Vagina (tissue), 2 donors: ENCODE measurements at regions not wholly inside any gene's neighbourhood (a gene's known extent, or its start where the extent isn't known, plus 50 kb on each side); places are given as distances from the start of the nearest gene placed in this dataset.

Source experiments
- DNase-seq, 2 donors: peaks; one replicate each; pipeline ENCODE4 v3.0.0-alpha.2; 2017; ENCODE audit errors: extremely low spot score in 2 of 2
- H3K27ac ChIP-seq: fragments of 200-600 bp; sonication (generic); one replicate; pipeline ENCODE4 v1.5.1; 2019
- H3K27me3 ChIP-seq: fragments of 200-600 bp; sonication (generic); one replicate; pipeline ENCODE4 v1.5.1; 2019
- H3K36me3 ChIP-seq, 2 donors: fragments of 200-600 bp; sonication (generic); one replicate each; pipeline ENCODE4 v1.5.1; 2017 to 2019
- H3K4me1 ChIP-seq: fragments of 200-600 bp; sonication (generic); one replicate; pipeline ENCODE4 v1.5.1; 2019
- H3K4me3 ChIP-seq, 2 donors: fragments of 200-600 bp; sonication (generic); 1 replicate in 1 of 2; 2 replicates in 1 of 2; pipeline ENCODE4 v1.5.1; 2016 to 2019
- H3K9me3 ChIP-seq: fragments of 200-600 bp; sonication (generic); one replicate; pipeline ENCODE4 v1.5.1; 2019
- CTCF ChIP-seq, 3 experiments: fragments of 450-650 bp in 2 of 3; fragments of 200-600 bp in 1 of 3; sonication (generic) in 1 of 3; IDR thresholded peaks; one replicate each; pipeline ENCODE4 v1.5.1; 2017 to 2019; ENCODE audit warnings: antibody characterized with exemption in 3 of 3, mild to moderate bottlenecking in 2 of 3, moderate library complexity in 2 of 3
- POLR2A ChIP-seq, 2 donors: fragments of 450-650 bp; IDR thresholded peaks; one replicate each; pipeline ENCODE4 v1.6.1; 2017; ENCODE audit warnings: antibody characterized with exemption in 2 of 2, mild to moderate bottlenecking in 2 of 2, moderate library complexity in 2 of 2
- POLR2AphosphoS5 ChIP-seq, 2 donors: sonication (generic); formaldehyde crosslinking; IDR thresholded peaks; one replicate each; pipeline ENCODE4 v1.9.0; 2017; ENCODE audit warnings: antibody characterized with exemption in 2 of 2, mild to moderate bottlenecking in 2 of 2, low read depth in 1 of 2; ENCODE audit not compliant: insufficient read depth in 1 of 2
- intact Hi-C: fragments of 100-400 bp; cut with DNase I; formaldehyde crosslinking; loops from one replicate; pipeline ENCODE4 v1.15.1; 2023

DNA sequence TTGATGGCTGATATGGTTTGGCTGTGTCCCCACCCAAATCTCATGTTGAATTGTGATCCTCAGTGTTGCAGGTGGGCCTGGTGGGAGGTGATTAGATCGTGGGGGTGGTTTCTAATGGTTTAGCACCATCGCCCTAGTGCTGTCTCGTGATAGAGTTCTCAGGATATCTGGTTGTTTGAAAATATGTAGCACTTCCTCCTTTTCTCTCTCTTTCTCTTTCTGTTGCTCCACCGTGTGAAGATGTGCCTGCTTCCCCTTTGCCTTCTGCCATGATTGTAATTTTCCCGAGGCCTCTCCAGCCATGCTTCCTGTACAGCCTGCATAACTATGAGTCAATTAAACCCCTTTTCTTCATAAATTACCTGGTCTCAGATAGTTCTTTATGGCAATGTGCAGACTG, 111.6 kb downstream of the SREK1 start:
- H3K4me3 ChIP-seq = no peak overlapping the region
- no peaks in the 10 kb centered on the region for H3K36me3 ChIP-seq
- intact Hi-C loops = no loop called here
- H3K27ac ChIP-seq = no peak overlapping the region
- H3K4me1 ChIP-seq = no peaks in the 10 kb centered on the region
- no peak for DNase-seq
- H3K27me3 ChIP-seq = no peaks in the 10 kb centered on the region
- no peaks in the 10 kb centered on the region for H3K9me3 ChIP-seq
- TF ChIP-seq CTCF (IDR thresholded peaks at IDR 0.05) = no peak
- TF ChIP-seq POLR2AphosphoS5 (IDR thresholded peaks at IDR 0.05; ENCODE audit: insufficient read depth in 1 of 2, low read depth in 1 of 2) = no peak
- no peak for TF ChIP-seq POLR2A (IDR thresholded peaks at IDR 0.05)

DNA sequence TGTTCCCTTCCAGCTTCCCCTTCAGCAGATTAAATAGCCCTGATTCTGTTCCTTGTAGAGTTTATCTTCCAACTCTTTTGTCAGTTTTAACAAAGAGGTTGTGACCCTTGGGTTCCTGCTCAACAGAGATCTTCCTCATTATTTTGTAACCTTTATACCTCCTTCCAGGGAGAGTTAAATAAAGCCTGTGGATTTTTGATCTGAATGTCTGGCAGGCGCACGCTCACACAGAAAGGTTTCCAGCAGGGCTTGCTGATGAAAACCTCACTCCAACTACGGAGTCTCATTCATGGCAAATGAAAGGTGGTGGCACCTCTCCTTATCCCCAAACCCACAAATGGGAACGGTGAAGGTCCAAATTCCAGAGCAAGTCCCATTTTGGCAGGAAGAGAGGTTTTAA, 129.0 kb downstream of the SREK1 start:
- Histone ChIP-seq H3K36me3 (no peaks in the 10 kb centered on the region), H3K27me3 (no peaks in the 10 kb centered on the region), H3K4me3 (no peak overlapping the region), H3K9me3 (no peaks in the 10 kb centered on the region), H3K4me1 (no peaks in the 10 kb centered on the region), H3K27ac (no peak overlapping the region)
- no peak for TF ChIP-seq POLR2AphosphoS5 (IDR thresholded peaks at IDR 0.05; ENCODE audit: insufficient read depth in 1 of 2, low read depth in 1 of 2)
- no peak for TF ChIP-seq POLR2A (IDR thresholded peaks at IDR 0.05)
- TF ChIP-seq CTCF (IDR thresholded peaks at IDR 0.05) = no peak
- no peak for DNase-seq
- intact Hi-C loops = no loop called here

GRCh38 chr5:66276986-66277385, 132.9 kb downstream of the SREK1 start:
- H3K4me1 ChIP-seq = no peaks in the 10 kb centered on the region
- no peak for DNase-seq
- intact Hi-C loops = no loop called here
- H3K4me3 ChIP-seq = no peak overlapping the region
- H3K36me3 ChIP-seq = no peaks in the 10 kb centered on the region
- no peaks in the 10 kb centered on the region for H3K9me3 ChIP-seq
- H3K27ac ChIP-seq = no peak overlapping the region
- H3K27me3 ChIP-seq = no peaks in the 10 kb centered on the region
- no peak for TF ChIP-seq POLR2AphosphoS5 (IDR thresholded peaks at IDR 0.05; ENCODE audit: insufficient read depth in 1 of 2, low read depth in 1 of 2)
- TF ChIP-seq CTCF (IDR thresholded peaks at IDR 0.05) = no peak
- TF ChIP-seq POLR2A (IDR thresholded peaks at IDR 0.05) = no peak

GRCh38 chr5:66277981-66278380, 133.9 kb downstream of the SREK1 start:
- Histone ChIP-seq H3K4me3 (no peak overlapping the region), H3K27me3 (no peaks in the 10 kb centered on the region), H3K36me3 (no peaks in the 10 kb centered on the region), H3K9me3 (no peaks in the 10 kb centered on the region), H3K27ac (no peak overlapping the region), H3K4me1 (no peaks in the 10 kb centered on the region)
- intact Hi-C loops = no loop called here
- no peak for TF ChIP-seq POLR2A (IDR thresholded peaks at IDR 0.05)
- TF ChIP-seq CTCF (IDR thresholded peaks at IDR 0.05) = no peak
- TF ChIP-seq POLR2AphosphoS5 (IDR thresholded peaks at IDR 0.05; ENCODE audit: insufficient read depth in 1 of 2, low read depth in 1 of 2) = no peak
- no peak for DNase-seq

GRCh38 chr5:66281294-66281693, 137.2 kb downstream of the SREK1 start:
- no peaks in the 10 kb centered on the region for H3K36me3 ChIP-seq
- no peaks in the 10 kb centered on the region for H3K27me3 ChIP-seq
- TF ChIP-seq POLR2A (IDR thresholded peaks at IDR 0.05) (no peak), POLR2AphosphoS5 (IDR thresholded peaks at IDR 0.05; ENCODE audit: insufficient read depth in 1 of 2, low read depth in 1 of 2) (no peak), CTCF (IDR thresholded peaks at IDR 0.05) (no peak)

More at GRCh38 chr5:66281294-66281693, 137.2 kb downstream of the SREK1 start:
- intact Hi-C loops = no loop called here
- H3K27ac ChIP-seq = no peak overlapping the region
- no peaks in the 10 kb centered on the region for H3K4me1 ChIP-seq
- no peaks in the 10 kb centered on the region for H3K9me3 ChIP-seq
- DNase-seq = no peak
- H3K4me3 ChIP-seq = no peak overlapping the region
